ENCODE measurements at regions not wholly inside any gene's neighbourhood (a gene's known extent, or its start where the extent isn't known, plus 50 kb on each side); places are given as distances from the start of the nearest gene placed in this dataset.

GRCh38 chr3:118531816-118532215 is 502.8 kb downstream of the IGSF11 start:
- intact Hi-C loops (cut with DNase I): no loop called here
- no peak for ATAC-seq
- H3K27me3 ChIP-seq: no peaks in the 10 kb centered on the region
- WGBS (ENCODE audit: insufficient coverage, low coverage, low lambda C conversion rate, missing lambda C conversion rate): 35% methylated on average over 3 of the region's 3 CpGs
- DNase-seq: no peak
- no peaks in the 10 kb centered on the region for H3K9me3 ChIP-seq
- no peak overlapping the region for H3K4me3 ChIP-seq
- H3K4me1 ChIP-seq: no peaks in the 10 kb centered on the region
- H3K36me3 ChIP-seq: no peaks in the 10 kb centered on the region
- no peak overlapping the region for H3K27ac ChIP-seq
- TF ChIP-seq POLR2A (IDR thresholded peaks at IDR 0.05) (no peak), CTCF (IDR thresholded peaks at IDR 0.05) (no peak)

DNA sequence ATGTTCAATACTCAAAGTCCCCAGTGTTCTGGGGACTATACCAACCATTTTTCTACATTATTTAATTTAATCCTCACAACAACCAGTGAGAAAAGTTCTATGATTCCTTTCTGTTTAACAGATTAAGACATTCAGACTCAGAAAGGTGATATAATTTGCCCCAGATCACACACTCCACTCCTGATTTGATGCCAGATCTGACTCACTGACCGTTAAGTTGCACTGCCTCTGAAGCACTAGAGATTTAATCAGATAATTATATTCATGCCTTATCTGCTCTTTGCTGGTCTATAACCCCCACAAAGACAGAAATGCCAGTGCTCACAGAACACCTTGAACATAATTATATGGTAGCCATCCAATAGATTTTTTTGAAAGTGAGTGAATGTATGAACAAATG is 501.0 kb downstream of the IGSF11 start:
- Histone ChIP-seq H3K4me3 (no peak overlapping the region), H3K4me1 (no peaks in the 10 kb centered on the region), H3K36me3 (no peaks in the 10 kb centered on the region), H3K27ac (no peak overlapping the region), H3K27me3 (no peaks in the 10 kb centered on the region), H3K9me3 (no peaks in the 10 kb centered on the region)
- ATAC-seq (no peak), DNase-seq (no peak)
- WGBS (ENCODE audit: insufficient coverage, low coverage, low lambda C conversion rate, missing lambda C conversion rate): 40% methylated on average over 1 of the region's 1 CpG
- TF ChIP-seq CTCF (IDR thresholded peaks at IDR 0.05) (no peak), POLR2A (IDR thresholded peaks at IDR 0.05) (no peak)
- intact Hi-C loops (cut with DNase I): no loop called here

- DNase-seq (no peak), ATAC-seq (no peak)
- Histone ChIP-seq H3K4me1 (no peaks in the 10 kb centered on the region), H3K27ac (no peak overlapping the region), H3K9me3 (no peaks in the 10 kb centered on the region), H3K4me3 (no peak overlapping the region), H3K36me3 (no peaks in the 10 kb centered on the region), H3K27me3 (no peaks in the 10 kb centered on the region)
- intact Hi-C loops (cut with DNase I): no loop called here
- WGBS (ENCODE audit: insufficient coverage, low coverage, low lambda C conversion rate, missing lambda C conversion rate): 30% methylated on average over 2 of the region's 2 CpGs
- no peak for TF ChIP-seq POLR2A (IDR thresholded peaks at IDR 0.05)
- no peak for TF ChIP-seq CTCF (IDR thresholded peaks at IDR 0.05)
Observed at GRCh38 chr3:118534519-118534918, 500.1 kb downstream of the IGSF11 start.

GRCh38 chr3:118536764-118537163 is 497.9 kb downstream of the IGSF11 start:
- DNase-seq (no peak), ATAC-seq (no peak)
- Histone ChIP-seq H3K27me3 (no peaks in the 10 kb centered on the region), H3K9me3 (no peaks in the 10 kb centered on the region), H3K27ac (no peak overlapping the region), H3K4me1 (no peaks in the 10 kb centered on the region), H3K4me3 (no peak overlapping the region), H3K36me3 (no peaks in the 10 kb centered on the region)
- no peak for TF ChIP-seq POLR2A (IDR thresholded peaks at IDR 0.05)
- TF ChIP-seq CTCF (IDR thresholded peaks at IDR 0.05): no peak
- intact Hi-C loops (cut with DNase I): no loop called here
- WGBS (ENCODE audit: insufficient coverage, low coverage, low lambda C conversion rate, missing lambda C conversion rate): 60% methylated on average over 3 of the region's 3 CpGs

- intact Hi-C loops (cut with DNase I): no loop called here
- H3K27me3 ChIP-seq: no peaks in the 10 kb centered on the region
- WGBS (ENCODE audit: insufficient coverage, low coverage, low lambda C conversion rate, missing lambda C conversion rate): 93% methylated on average over 2 of the region's 2 CpGs
- H3K9me3 ChIP-seq: no peaks in the 10 kb centered on the region
- DNase-seq (no peak), ATAC-seq (no peak)
- no peak overlapping the region for H3K27ac ChIP-seq
- H3K36me3 ChIP-seq: no peaks in the 10 kb centered on the region
- no peak overlapping the region for H3K4me3 ChIP-seq
- TF ChIP-seq POLR2A (IDR thresholded peaks at IDR 0.05) (no peak), CTCF (IDR thresholded peaks at IDR 0.05) (no peak)
- no peaks in the 10 kb centered on the region for H3K4me1 ChIP-seq
Observed at GRCh38 chr3:118537454-118537853, 497.2 kb downstream of the IGSF11 start.

Data from right lobe of liver (tissue), 6 donors.